IMR-90 (cell line): ENCODE measurements at regions not wholly inside any gene's neighbourhood (a gene's known extent, or its start where the extent isn't known, plus 50 kb on each side); places are given as distances from the start of the nearest gene placed in this dataset.

Experiments
- ATAC-seq: fragments of 200-7000 bp; cut with Tn5 transposase; 2 replicates; pipeline ENCODE4 v1.9.1; 2020; ENCODE audit warnings: low read depth, mild to moderate bottlenecking, moderate library complexity
- BruUV-seq: library from RNA; stranded (reverse); fragments of 400-500 nt; replicated peaks from 2 replicates; lab custom pipeline; 2021; lab: Mats Ljungman, UMichigan
- CTCF ChIA-PET: fragments of 300-600 bp; formaldehyde crosslinking; extraction: SDS; loops from one replicate; lab custom pipeline; 2021; ENCODE audit warnings: antibody characterized with exemption; lab: Yijun Ruan, JAX
- POLR2A ChIA-PET: fragments of 300-600 bp; sonication (Branson Sonifier 250); formaldehyde crosslinking; loops from one replicate; lab custom pipeline; 2022; ENCODE audit warnings: antibody characterized with exemption; ENCODE audit not compliant: unreplicated experiment; lab: Charles Lee
- DNase-seq: peaks from one replicate; pipeline ENCODE4 v3.0.0; 2013
- H2AFZ ChIP-seq: replicated peaks from 2 replicates; pipeline ENCODE3; 2013; ENCODE audit warnings: low read length, mild to moderate bottlenecking; ENCODE audit not compliant: poor library complexity
- H2AK5ac ChIP-seq: 2 replicates; pipeline ENCODE4 v1.6.1; 2013; ENCODE audit warnings: low read depth, low read length, inconsistent platforms
- H2AK9ac ChIP-seq: replicated peaks from 2 replicates; pipeline ENCODE3; 2013; ENCODE audit warnings: mild to moderate bottlenecking, low read depth, low read length, moderate library complexity; ENCODE audit not compliant: poor library complexity
- H2BK120ac ChIP-seq: 2 replicates; pipeline ENCODE4 v1.6.1; 2013; ENCODE audit warnings: low read depth, low read length, inconsistent platforms
- H2BK15ac ChIP-seq: 3 replicates; pipeline ENCODE4 v1.6.1; 2013; ENCODE audit warnings: low read depth, low read length, inconsistent platforms
- H2BK20ac ChIP-seq: 2 replicates; pipeline ENCODE4 v1.6.1; 2013; ENCODE audit warnings: low read depth, mild to moderate bottlenecking, inconsistent platforms, low read length, moderate library complexity
- H2BK5ac ChIP-seq: 2 replicates; pipeline ENCODE4 v1.6.1; 2013; ENCODE audit warnings: mild to moderate bottlenecking, low read depth, low read length, inconsistent platforms; ENCODE audit not compliant: poor library complexity, severe bottlenecking
- H3K14ac ChIP-seq: replicated peaks from 2 replicates; pipeline ENCODE4 v1.6.1; 2013; ENCODE audit warnings: low read depth, low read length, inconsistent platforms
- H3K18ac ChIP-seq: 2 replicates; pipeline ENCODE4 v1.6.1; 2013; ENCODE audit warnings: low read depth, low read length, control low read depth
- H3K23ac ChIP-seq: 2 replicates; pipeline ENCODE4 v1.6.1; 2013; ENCODE audit warnings: low read depth, low read length, inconsistent platforms
- H3K27ac ChIP-seq: 2 replicates; pipeline ENCODE4 v1.5.1; 2013; ENCODE audit warnings: mild to moderate bottlenecking, control low read depth, low read length; ENCODE audit not compliant: insufficient read depth
- H3K27me3 ChIP-seq: 2 replicates; pipeline ENCODE4 v1.6.1; 2013; ENCODE audit warnings: low read length; ENCODE audit not compliant: control insufficient read depth, insufficient read depth
- H3K36me3 ChIP-seq: 2 replicates; pipeline ENCODE4 v1.6.1; 2013; ENCODE audit warnings: low read length, mixed read lengths; ENCODE audit not compliant: control insufficient read depth, insufficient read depth
- H3K4ac ChIP-seq: 2 replicates; pipeline ENCODE4 v1.6.1; 2013; ENCODE audit warnings: low read depth, low read length, inconsistent platforms
- H3K4me1 ChIP-seq: 2 replicates; pipeline ENCODE4 v1.6.1; 2013; ENCODE audit warnings: low read length, mixed read lengths; ENCODE audit not compliant: control insufficient read depth, insufficient read depth
- H3K4me2 ChIP-seq: 2 replicates; pipeline ENCODE4 v1.6.1; 2013; ENCODE audit warnings: low read depth, mild to moderate bottlenecking, control low read depth, low read length, moderate library complexity
- H3K4me3 ChIP-seq: 2 replicates; pipeline ENCODE4 v1.5.1; 2013; ENCODE audit warnings: low read depth, mild to moderate bottlenecking, control low read depth, low read length, moderate library complexity; ENCODE audit not compliant: insufficient read depth
- H3K56ac ChIP-seq: 2 replicates; pipeline ENCODE4 v1.6.1; 2013; ENCODE audit warnings: low read length, inconsistent platforms; ENCODE audit not compliant: insufficient read depth; ENCODE audit errors: extremely low read depth
- H3K79me1 ChIP-seq, 2 experiments: 2 replicates each; pipeline ENCODE4 v1.6.1; 2013; ENCODE audit warnings: low read length in 2 of 2, inconsistent platforms in 1 of 2, low read depth in 1 of 2
- H3K9ac ChIP-seq: 2 replicates; pipeline ENCODE4 v1.6.1; 2013; ENCODE audit warnings: low read depth, low read length, control low read depth
- H3K9me1 ChIP-seq: 2 replicates; pipeline ENCODE4 v1.6.1; 2013; ENCODE audit warnings: low read length, inconsistent platforms; ENCODE audit not compliant: insufficient read depth
- H3K9me3 ChIP-seq: 2 replicates; pipeline ENCODE4 v1.6.1; 2013; ENCODE audit warnings: low read length; ENCODE audit not compliant: control insufficient read depth, insufficient read depth
- H4K20me1 ChIP-seq: 2 replicates; pipeline ENCODE4 v1.6.1; 2013; ENCODE audit warnings: low read length, inconsistent platforms; ENCODE audit not compliant: insufficient read depth
- H4K5ac ChIP-seq: 2 replicates; pipeline ENCODE4 v1.6.1; 2013; ENCODE audit warnings: mild to moderate bottlenecking, low read depth, low read length, control low read depth
- H4K8ac ChIP-seq, 2 experiments: 2 replicates each; pipeline ENCODE4 v1.6.1; 2013; ENCODE audit warnings: low read depth in 2 of 2, low read length in 2 of 2, control low read depth in 1 of 2, inconsistent platforms in 1 of 2
- H4K91ac ChIP-seq: 2 replicates; pipeline ENCODE4 v1.6.1; 2013; ENCODE audit warnings: low read depth, low read length, inconsistent platforms; ENCODE audit not compliant: insufficient read depth
- BHLHE40 ChIP-seq: fragments of 150-350 bp; IDR thresholded peaks from 2 replicates; pipeline ENCODE4 v1.6.1; 2016; ENCODE audit warnings: mild to moderate bottlenecking, low read depth, low read length
- CEBPB ChIP-seq: IDR thresholded peaks from 2 replicates; pipeline ENCODE4 v1.6.1; 2012; ENCODE audit warnings: low read depth, low read length, improper control_type of control experiment
- CHD1 ChIP-seq: IDR thresholded peaks from 2 replicates; pipeline ENCODE4 v1.6.1; 2012; ENCODE audit warnings: low read depth, low read length, improper control_type of control experiment
- FOS ChIP-seq: fragments of 150-350 bp; IDR thresholded peaks from 2 replicates; pipeline ENCODE4 v1.6.1; 2016; ENCODE audit warnings: low read depth, low read length
- MAFK ChIP-seq: IDR thresholded peaks from 2 replicates; pipeline ENCODE4 v1.6.1; 2012; ENCODE audit warnings: low read depth, low read length, improper control_type of control experiment
- MAZ ChIP-seq: IDR thresholded peaks from 2 replicates; pipeline ENCODE4 v1.6.1; 2012; ENCODE audit warnings: low read depth, mild to moderate bottlenecking, low read length, improper control_type of control experiment, moderate library complexity, borderline replicate concordance
- MXI1 ChIP-seq: IDR thresholded peaks from 2 replicates; pipeline ENCODE4 v1.6.1; 2012; ENCODE audit warnings: low read depth, mild to moderate bottlenecking, low read length, moderate library complexity, borderline replicate concordance
- NFE2L2 ChIP-seq: fragments of 150-350 bp; IDR thresholded peaks from 2 replicates; pipeline ENCODE4 v1.6.1; 2016; ENCODE audit warnings: low read depth, mild to moderate bottlenecking, low read length
- POLR2A ChIP-seq: IDR thresholded peaks from 2 replicates; pipeline ENCODE4 v1.6.1; 2012; ENCODE audit warnings: mild to moderate bottlenecking, low read depth, low read length
- RAD21 ChIP-seq: IDR thresholded peaks from 2 replicates; pipeline ENCODE4 v1.6.1; 2012; ENCODE audit warnings: low read length, improper control_type of control experiment
- RCOR1 ChIP-seq: IDR thresholded peaks from 2 replicates; pipeline ENCODE4 v1.6.1; 2012; ENCODE audit warnings: mild to moderate bottlenecking, low read length, improper control_type of control experiment; ENCODE audit not compliant: insufficient replicate concordance
- RFX5 ChIP-seq: IDR thresholded peaks from 2 replicates; pipeline ENCODE4 v1.8.0; 2012; ENCODE audit warnings: low read depth, mild to moderate bottlenecking, low read length, moderate library complexity
- SMC3 ChIP-seq: fragments of 150-350 bp; IDR thresholded peaks from 2 replicates; pipeline ENCODE4 v1.6.1; 2016; ENCODE audit warnings: low read depth, mild to moderate bottlenecking, antibody characterized with exemption, low read length, moderate library complexity
- WGBS, 2 experiments: methylation state at CpG; one replicate each; pipeline versions ENCODE4 v1.1.5 to v1.1.7; 2013; ENCODE audit warnings: missing lambda C conversion rate in 2 of 2; ENCODE audit not compliant: insufficient read length in 1 of 2; ENCODE audit errors: extremely low coverage in 2 of 2; 5-methylcytosine and 5-hydroxymethylcytosine counted together
- dilution Hi-C: fragments of 300-500 bp; cut with HindIII; formaldehyde crosslinking; loops from one replicate; pipeline ENCODE4 v1.14.3; 2018; ENCODE audit warnings: low sequenced_read_pairs; ENCODE audit not compliant: unreplicated experiment
- in situ Hi-C: fragments of 300-500 bp; cut with MboI; formaldehyde crosslinking; loops from 3 replicates; pipeline ENCODE4 v1.14.3; 2019; ENCODE audit warnings: low sequenced_read_pairs, inconsistent platforms, mixed read lengths
- intact Hi-C: fragments of 100-400 bp; cut with micrococcal nuclease; formaldehyde crosslinking; loops from 2 replicates; pipeline ENCODE4 v1.10.0; 2022
- TF ChIP-seq, protein P1 (sequence below): fragments of 150-350 bp; IDR thresholded peaks from 2 replicates; pipeline ENCODE4 v1.6.1; 2016; ENCODE audit warnings: low read depth, mild to moderate bottlenecking, low read length, moderate library complexity, borderline replicate concordance
- TF ChIP-seq, protein P2 (sequence below): fragments of 150-350 bp; IDR thresholded peaks from 2 replicates; pipeline ENCODE4 v1.6.1; 2017; ENCODE audit warnings: mild to moderate bottlenecking, antibody characterized with exemption, low read length, low read depth
- TF ChIP-seq, protein P3 (sequence below): conservative IDR thresholded peaks from 2 replicates; pipeline ENCODE4 v1.5.1; 2012; ENCODE audit warnings: mild to moderate bottlenecking, low read depth, low read length, improper control_type of control experiment

DNA sequence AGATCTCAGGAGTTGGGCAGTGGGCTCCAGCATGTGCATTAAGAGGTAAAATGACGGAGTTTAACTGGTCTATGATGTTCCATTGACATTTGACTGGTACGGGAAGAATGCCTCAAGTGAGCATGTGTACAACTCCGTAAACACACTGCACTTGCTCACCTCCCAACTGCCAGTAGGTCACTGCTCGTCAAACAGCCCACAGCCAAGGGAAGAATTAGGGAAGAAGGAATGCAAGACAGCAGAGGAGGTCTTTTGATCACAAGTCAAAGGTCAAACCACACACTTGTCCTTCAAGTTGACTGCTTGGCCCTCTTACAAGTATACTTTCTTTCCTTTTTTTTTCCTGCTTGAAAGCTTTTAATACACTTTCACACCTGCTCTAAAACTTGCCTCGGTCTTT lies 236.7 kb downstream of the B3GLCT start:
- ATAC-seq (no peak), DNase-seq (no peak)
- no peak overlapping the region for H3K9ac ChIP-seq
- H3K14ac ChIP-seq: no peak overlapping the region
- no peak overlapping the region for H2BK5ac ChIP-seq
- no peak overlapping the region for H3K4me2 ChIP-seq
- no TSS peak for BruUV-seq
- H2AK5ac ChIP-seq: no peak overlapping the region
- intact Hi-C loops (no loop called here), in situ Hi-C loops (no loop called here), dilution Hi-C loops (no loop called here)
- H3K27ac ChIP-seq: no peak overlapping the region
- no CpG with 5 or more reads among the region's 5 CpGs for WGBS, 2 experiments
- no peaks in the 10 kb centered on the region for H3K9me3 ChIP-seq
- H3K4me1 ChIP-seq: no peaks in the 10 kb centered on the region
- no peak overlapping the region for H3K23ac ChIP-seq
- no peaks in the 10 kb centered on the region for H3K79me1 ChIP-seq
- no peak overlapping the region for H3K4ac ChIP-seq
- no peak overlapping the region for H2AFZ ChIP-seq
- H4K8ac ChIP-seq: no peak overlapping the region
- ChIA-PET POLR2A (no interaction called here), CTCF (no interaction called here)
- no peaks in the 10 kb centered on the region for H3K36me3 ChIP-seq
- H3K27me3 ChIP-seq: peaks cover 33% of the 10 kb centered on the region
- H4K91ac ChIP-seq: no peak overlapping the region
- H4K5ac ChIP-seq: no peak overlapping the region
- H3K56ac ChIP-seq: no peak overlapping the region
- no peak overlapping the region for H2BK15ac ChIP-seq
- H3K9me1 ChIP-seq: no peaks in the 10 kb centered on the region
- TF ChIP-seq, protein P1, sequence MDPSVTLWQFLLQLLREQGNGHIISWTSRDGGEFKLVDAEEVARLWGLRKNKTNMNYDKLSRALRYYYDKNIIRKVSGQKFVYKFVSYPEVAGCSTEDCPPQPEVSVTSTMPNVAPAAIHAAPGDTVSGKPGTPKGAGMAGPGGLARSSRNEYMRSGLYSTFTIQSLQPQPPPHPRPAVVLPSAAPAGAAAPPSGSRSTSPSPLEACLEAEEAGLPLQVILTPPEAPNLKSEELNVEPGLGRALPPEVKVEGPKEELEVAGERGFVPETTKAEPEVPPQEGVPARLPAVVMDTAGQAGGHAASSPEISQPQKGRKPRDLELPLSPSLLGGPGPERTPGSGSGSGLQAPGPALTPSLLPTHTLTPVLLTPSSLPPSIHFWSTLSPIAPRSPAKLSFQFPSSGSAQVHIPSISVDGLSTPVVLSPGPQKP: no peak
- no peak for TF ChIP-seq RCOR1
- TF ChIP-seq MXI1: no peak
- TF ChIP-seq, protein P2, sequence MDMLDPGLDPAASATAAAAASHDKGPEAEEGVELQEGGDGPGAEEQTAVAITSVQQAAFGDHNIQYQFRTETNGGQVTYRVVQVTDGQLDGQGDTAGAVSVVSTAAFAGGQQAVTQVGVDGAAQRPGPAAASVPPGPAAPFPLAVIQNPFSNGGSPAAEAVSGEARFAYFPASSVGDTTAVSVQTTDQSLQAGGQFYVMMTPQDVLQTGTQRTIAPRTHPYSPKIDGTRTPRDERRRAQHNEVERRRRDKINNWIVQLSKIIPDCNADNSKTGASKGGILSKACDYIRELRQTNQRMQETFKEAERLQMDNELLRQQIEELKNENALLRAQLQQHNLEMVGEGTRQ: no peak
- no peak for TF ChIP-seq RFX5
- TF ChIP-seq FOS: no peak
- no peak for TF ChIP-seq CEBPB
- no peak for TF ChIP-seq MAZ
- TF ChIP-seq, protein P3, sequence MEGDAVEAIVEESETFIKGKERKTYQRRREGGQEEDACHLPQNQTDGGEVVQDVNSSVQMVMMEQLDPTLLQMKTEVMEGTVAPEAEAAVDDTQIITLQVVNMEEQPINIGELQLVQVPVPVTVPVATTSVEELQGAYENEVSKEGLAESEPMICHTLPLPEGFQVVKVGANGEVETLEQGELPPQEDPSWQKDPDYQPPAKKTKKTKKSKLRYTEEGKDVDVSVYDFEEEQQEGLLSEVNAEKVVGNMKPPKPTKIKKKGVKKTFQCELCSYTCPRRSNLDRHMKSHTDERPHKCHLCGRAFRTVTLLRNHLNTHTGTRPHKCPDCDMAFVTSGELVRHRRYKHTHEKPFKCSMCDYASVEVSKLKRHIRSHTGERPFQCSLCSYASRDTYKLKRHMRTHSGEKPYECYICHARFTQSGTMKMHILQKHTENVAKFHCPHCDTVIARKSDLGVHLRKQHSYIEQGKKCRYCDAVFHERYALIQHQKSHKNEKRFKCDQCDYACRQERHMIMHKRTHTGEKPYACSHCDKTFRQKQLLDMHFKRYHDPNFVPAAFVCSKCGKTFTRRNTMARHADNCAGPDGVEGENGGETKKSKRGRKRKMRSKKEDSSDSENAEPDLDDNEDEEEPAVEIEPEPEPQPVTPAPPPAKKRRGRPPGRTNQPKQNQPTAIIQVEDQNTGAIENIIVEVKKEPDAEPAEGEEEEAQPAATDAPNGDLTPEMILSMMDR: no peak
- no peak for TF ChIP-seq CHD1
- no peak for TF ChIP-seq POLR2A
- TF ChIP-seq MAFK: no peak
- TF ChIP-seq BHLHE40: no peak
- TF ChIP-seq SMC3: no peak
- no peak for TF ChIP-seq NFE2L2
- no peak for TF ChIP-seq RAD21
- H3K18ac ChIP-seq: no peak overlapping the region
- no peak overlapping the region for H2BK120ac ChIP-seq
- H2AK9ac ChIP-seq: no peak overlapping the region
- no peak overlapping the region for H2BK20ac ChIP-seq
- H4K20me1 ChIP-seq: no peaks in the 10 kb centered on the region
- no peak overlapping the region for H3K4me3 ChIP-seq
